ENCODE measurements at regions not wholly inside any gene's neighbourhood (a gene's known extent, or its start where the extent isn't known, plus 50 kb on each side); places are given as distances from the start of the nearest gene placed in this dataset.

GRCh38 chr1:239976130-239976968, 115.3 kb upstream of the FMN2 start:
- TF ChIP-seq CTCF (IDR thresholded peaks at IDR 0.05; ENCODE audit: low read depth, low read length) (peak; percentile 99), EZH2phosphoT487 (IDR thresholded peaks at IDR 0.05; ENCODE audit: low read depth) (no peak)
